Endothelial cell of umbilical vein (primary cell): ENCODE measurements at regions not wholly inside any gene's neighbourhood (a gene's known extent, or its start where the extent isn't known, plus 50 kb on each side); places are given as distances from the start of the nearest gene placed in this dataset.

Source experiments
- BruUV-seq: library from RNA; stranded (reverse); fragments of 400-500 nt; replicated peaks from 2 replicates; lab custom pipeline; 2021; lab: Mats Ljungman, UMichigan
- CTCF ChIA-PET: fragments of 300-600, 350-600 bp; sonication (Branson Sonifier 250); formaldehyde crosslinking; loops from one replicate; lab custom pipeline; 2021; ENCODE audit warnings: antibody characterized with exemption, inconsistent platforms; lab: Charles Lee
- POLR2A ChIA-PET: fragments of 300-600, 350-600 bp; sonication (Branson Sonifier 250); formaldehyde crosslinking; loops from one replicate; lab custom pipeline; 2021; ENCODE audit warnings: antibody characterized with exemption, inconsistent platforms; lab: Charles Lee
- DNase-seq: peaks from one replicate; pipeline ENCODE4 v3.0.0-alpha.2; 2011; ENCODE audit warnings: low read depth, low spot score
- FAIRE-seq: peaks from 2 replicates; lab custom pipeline; 2011; peaks lifted over from hg19 to GRCh38; lab: Jason Lieb, UNC
- H2AFZ ChIP-seq: 2 replicates; pipeline ENCODE4 v1.6.0; 2012; ENCODE audit warnings: low read depth, low read length, control low read depth, inconsistent platforms
- H3K27ac ChIP-seq: 2 replicates; pipeline ENCODE4 v1.5.1; 2011; ENCODE audit warnings: low read depth, mild to moderate bottlenecking, control low read depth, low read length, moderate library complexity; ENCODE audit not compliant: insufficient read depth
- H3K27me3 ChIP-seq, 2 experiments: 2 replicates each; pipeline versions ENCODE4 v1.6.0 to v1.6.1; 2011; ENCODE audit warnings: low read length in 2 of 2, mixed read lengths in 1 of 2; ENCODE audit not compliant: control insufficient read depth in 2 of 2, insufficient read depth in 2 of 2
- H3K36me3 ChIP-seq, 2 experiments: 2 replicates in 1 of 2; 3 replicates in 1 of 2; pipeline ENCODE4 v1.5.1; 2011; ENCODE audit warnings: low read length in 2 of 2, mild to moderate bottlenecking in 1 of 2, moderate library complexity in 1 of 2; ENCODE audit not compliant: control insufficient read depth in 2 of 2, insufficient read depth in 2 of 2; ENCODE audit errors: extremely low read depth in 1 of 2
- H3K4me1 ChIP-seq: 3 replicates; pipeline ENCODE4 v1.5.1; 2011; ENCODE audit warnings: mild to moderate bottlenecking, low read length; ENCODE audit not compliant: control insufficient read depth, insufficient read depth; ENCODE audit errors: extremely low read depth
- H3K4me2 ChIP-seq: 2 replicates; pipeline ENCODE4 v1.6.1; 2011; ENCODE audit warnings: low read length, control low read depth, mixed read lengths; ENCODE audit not compliant: insufficient read depth
- H3K4me3 ChIP-seq, 3 experiments: fragments of 200-600 bp in 1 of 3; sonication (generic), shearing (Covaris generic) in 1 of 3; replicated peaks in 1 of 3; 2 replicates each; pipeline ENCODE4 v1.5.1; 2011 to 2016; ENCODE audit warnings: control low read depth in 3 of 3, low read length in 3 of 3, mild to moderate bottlenecking in 2 of 3, inconsistent platforms in 1 of 3, low read depth in 1 of 3, moderate library complexity in 1 of 3; ENCODE audit not compliant: insufficient read depth in 1 of 3
- H3K79me2 ChIP-seq: 2 replicates; pipeline ENCODE4 v1.6.0; 2012; ENCODE audit warnings: low read length, inconsistent platforms; ENCODE audit not compliant: control insufficient read depth, insufficient read depth
- H3K9ac ChIP-seq: replicated peaks from 2 replicates; pipeline ENCODE3; 2011; ENCODE audit warnings: low read length, control low read depth; ENCODE audit not compliant: insufficient read depth; ENCODE audit errors: extremely low read depth
- H3K9me1 ChIP-seq: replicated peaks from 3 replicates; pipeline ENCODE4 v1.6.0; 2011; ENCODE audit warnings: mild to moderate bottlenecking, low read length; ENCODE audit not compliant: control insufficient read depth, insufficient read depth; ENCODE audit errors: extremely low read depth
- H3K9me3 ChIP-seq: replicated peaks from 2 replicates; pipeline ENCODE4 v1.5.1; 2012; ENCODE audit warnings: low read length, inconsistent platforms; ENCODE audit not compliant: control insufficient read depth, insufficient read depth
- H4K20me1 ChIP-seq: replicated peaks from 2 replicates; pipeline ENCODE3; 2011; ENCODE audit warnings: mild to moderate bottlenecking, low read length; ENCODE audit not compliant: control insufficient read depth, insufficient read depth; ENCODE audit errors: extremely low read depth
- EZH2 ChIP-seq: IDR thresholded peaks from 2 replicates; pipeline ENCODE4 v1.6.1; 2012; ENCODE audit warnings: borderline replicate concordance, low read depth, mild to moderate bottlenecking, moderate library complexity, low read length, inconsistent platforms; ENCODE audit not compliant: severe bottlenecking
- GATA2 ChIP-seq: IDR thresholded peaks from 2 replicates; pipeline ENCODE4 v1.7.0; 2011; ENCODE audit warnings: low read depth, mild to moderate bottlenecking, moderate library complexity, mixed read lengths, low read length; ENCODE audit not compliant: insufficient read length, insufficient read depth
- JUN ChIP-seq: IDR thresholded peaks from 2 replicates; pipeline ENCODE4 v1.6.1; 2011; ENCODE audit warnings: borderline replicate concordance, low read depth; ENCODE audit not compliant: insufficient read length, insufficient read depth
- MYC ChIP-seq: IDR thresholded peaks from one replicate; pipeline ENCODE4 v1.6.1; 2011; ENCODE audit warnings: mild to moderate bottlenecking, low read depth, low read length
- POLR2A ChIP-seq: IDR thresholded peaks from 2 replicates; pipeline ENCODE4 v1.6.1; 2012; ENCODE audit warnings: low read depth, mild to moderate bottlenecking, control low read depth, low read length
- POLR2AphosphoS5 ChIP-seq: IDR thresholded peaks from 2 replicates; pipeline ENCODE4 v1.6.1; 2012; ENCODE audit warnings: low read depth, mild to moderate bottlenecking, control low read depth, low read length, moderate library complexity; ENCODE audit not compliant: insufficient read depth
- dilution Hi-C: fragments of 300-500 bp; cut with MboI; formaldehyde crosslinking; loops from one replicate; pipeline ENCODE4 v1.15.0; 2019; ENCODE audit warnings: low sequenced_read_pairs; ENCODE audit not compliant: extremely low pct_ligation_motif_present
- intact Hi-C: fragments of 100-400 bp; cut with micrococcal nuclease; formaldehyde crosslinking; loops from one replicate; pipeline ENCODE4 v1.10.0; 2022
- TF ChIP-seq, protein P1 (sequence below), 2 donors: IDR thresholded peaks; 1 replicate in 1 of 2; 2 replicates in 1 of 2; pipeline ENCODE4 v1.5.1; 2011; ENCODE audit warnings: low read length in 2 of 2, mild to moderate bottlenecking in 2 of 2, moderate library complexity in 2 of 2, control low read depth in 1 of 2, inconsistent platforms in 1 of 2, low read depth in 1 of 2; ENCODE audit not compliant: insufficient read depth in 1 of 2; ENCODE audit errors: extremely low read depth in 1 of 2
- TF ChIP-seq, protein P2 (sequence below): IDR thresholded peaks from 2 replicates; pipeline ENCODE4 v1.6.1; 2011; ENCODE audit not compliant: insufficient read depth, insufficient read length

DNA sequence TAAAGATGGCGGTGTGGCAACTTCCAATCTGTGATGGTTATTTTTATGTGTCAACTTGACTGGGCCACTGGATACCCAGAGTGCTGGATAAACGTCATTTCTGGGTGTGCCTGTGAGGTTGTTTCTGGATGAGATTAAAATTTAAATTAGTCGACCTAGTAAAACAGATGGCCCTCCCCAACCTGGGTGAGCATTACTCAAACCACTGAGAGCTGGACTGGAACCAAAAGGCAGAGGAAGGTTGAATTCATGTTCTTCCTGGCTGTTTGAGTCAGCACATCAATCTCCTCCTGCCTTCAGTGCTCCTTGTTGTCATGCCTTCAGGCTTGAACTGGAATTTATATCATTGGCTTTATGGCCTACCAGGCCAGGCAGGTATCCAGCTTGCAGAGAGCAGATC, 190.8 kb upstream of the RGPD4 start:
- H2AFZ ChIP-seq: no peak overlapping the region
- H3K4me2 ChIP-seq: no peak overlapping the region
- DNase-seq (no peak), FAIRE-seq (no peak)
- no peaks in the 10 kb centered on the region for H3K79me2 ChIP-seq
- H3K4me1 ChIP-seq: no peaks in the 10 kb centered on the region
- H3K27ac ChIP-seq: no peak overlapping the region
- H4K20me1 ChIP-seq: no peaks in the 10 kb centered on the region
- POLR2A ChIA-PET: no interaction called here
- no peaks in the 10 kb centered on the region for H3K36me3 ChIP-seq
- no peaks in the 10 kb centered on the region for H3K27me3 ChIP-seq
- BruUV-seq: no TSS peak
- no peak overlapping the region for H3K9ac ChIP-seq
- no peaks in the 10 kb centered on the region for H3K9me1 ChIP-seq
- dilution Hi-C loops (no loop called here), intact Hi-C loops (no loop called here)
- H3K9me3 ChIP-seq: peaks cover 2% of the 10 kb centered on the region
- CTCF ChIA-PET: no interaction called here
- TF ChIP-seq POLR2A: no peak
- TF ChIP-seq JUN: no peak
- TF ChIP-seq POLR2AphosphoS5: no peak
- no peak for TF ChIP-seq EZH2
- TF ChIP-seq, protein P1, sequence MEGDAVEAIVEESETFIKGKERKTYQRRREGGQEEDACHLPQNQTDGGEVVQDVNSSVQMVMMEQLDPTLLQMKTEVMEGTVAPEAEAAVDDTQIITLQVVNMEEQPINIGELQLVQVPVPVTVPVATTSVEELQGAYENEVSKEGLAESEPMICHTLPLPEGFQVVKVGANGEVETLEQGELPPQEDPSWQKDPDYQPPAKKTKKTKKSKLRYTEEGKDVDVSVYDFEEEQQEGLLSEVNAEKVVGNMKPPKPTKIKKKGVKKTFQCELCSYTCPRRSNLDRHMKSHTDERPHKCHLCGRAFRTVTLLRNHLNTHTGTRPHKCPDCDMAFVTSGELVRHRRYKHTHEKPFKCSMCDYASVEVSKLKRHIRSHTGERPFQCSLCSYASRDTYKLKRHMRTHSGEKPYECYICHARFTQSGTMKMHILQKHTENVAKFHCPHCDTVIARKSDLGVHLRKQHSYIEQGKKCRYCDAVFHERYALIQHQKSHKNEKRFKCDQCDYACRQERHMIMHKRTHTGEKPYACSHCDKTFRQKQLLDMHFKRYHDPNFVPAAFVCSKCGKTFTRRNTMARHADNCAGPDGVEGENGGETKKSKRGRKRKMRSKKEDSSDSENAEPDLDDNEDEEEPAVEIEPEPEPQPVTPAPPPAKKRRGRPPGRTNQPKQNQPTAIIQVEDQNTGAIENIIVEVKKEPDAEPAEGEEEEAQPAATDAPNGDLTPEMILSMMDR (IDR thresholded peaks at IDR 0.05; ENCODE audit: extremely low read depth in 1 of 2, insufficient read depth in 1 of 2, low read depth in 1 of 2, low read length in 2 of 2): no peak
- TF ChIP-seq, protein P2, sequence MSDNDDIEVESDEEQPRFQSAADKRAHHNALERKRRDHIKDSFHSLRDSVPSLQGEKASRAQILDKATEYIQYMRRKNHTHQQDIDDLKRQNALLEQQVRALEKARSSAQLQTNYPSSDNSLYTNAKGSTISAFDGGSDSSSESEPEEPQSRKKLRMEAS: no peak
- TF ChIP-seq GATA2: no peak
- no peak for TF ChIP-seq MYC
- no peak overlapping the region for H3K4me3 ChIP-seq
